PC-9 (cell line): ENCODE measurements at regions not wholly inside any gene's neighbourhood (a gene's known extent, or its start where the extent isn't known, plus 50 kb on each side); places are given as distances from the start of the nearest gene placed in this dataset.

Experiments used
- CTCF ChIP-seq: fragments of 200-600 bp; sonication (generic); conservative IDR thresholded peaks from 2 replicates; pipeline ENCODE4 v1.6.1; 2017; ENCODE audit warnings: mixed run types, antibody characterized with exemption, mild to moderate bottlenecking, moderate library complexity
- EZH2 ChIP-seq: fragments of 200-600 bp; sonication (generic); IDR thresholded peaks from 2 replicates; pipeline ENCODE4 v1.8.0; 2017; ENCODE audit warnings: antibody characterized with exemption, low read depth

- TF ChIP-seq CTCF = no peak
- TF ChIP-seq EZH2 = no peak
These were observed 331.5 kb upstream of the LRP1B start for GRCh38 chr2:142462306-142462705.
